ENCODE measurements at regions not wholly inside any gene's neighbourhood (a gene's known extent, or its start where the extent isn't known, plus 50 kb on each side); places are given as distances from the start of the nearest gene placed in this dataset.

GRCh38 chr9:82761956-82762355, 301.0 kb downstream of the RASEF start:
- TF ChIP-seq CTCF (conservative IDR thresholded peaks at IDR 0.05; ENCODE audit: low read depth, low read length) (no peak), EZH2 (IDR thresholded peaks at IDR 0.05; ENCODE audit: low read length, unreplicated experiment) (no peak)

Measured in PC-3 (cell line).